IMR-90 (cell line): ENCODE measurements at regions not wholly inside any gene's neighbourhood (a gene's known extent, or its start where the extent isn't known, plus 50 kb on each side); places are given as distances from the start of the nearest gene placed in this dataset.

ENCODE experiments used
- BHLHE40 ChIP-seq: fragments of 150-350 bp; IDR thresholded peaks from 2 replicates; pipeline ENCODE4 v1.6.1; 2016; ENCODE audit warnings: mild to moderate bottlenecking, low read depth, low read length
- CEBPB ChIP-seq: IDR thresholded peaks from 2 replicates; pipeline ENCODE4 v1.6.1; 2012; ENCODE audit warnings: low read depth, low read length, improper control_type of control experiment
- CHD1 ChIP-seq: IDR thresholded peaks from 2 replicates; pipeline ENCODE4 v1.6.1; 2012; ENCODE audit warnings: low read depth, low read length, improper control_type of control experiment
- FOS ChIP-seq: fragments of 150-350 bp; IDR thresholded peaks from 2 replicates; pipeline ENCODE4 v1.6.1; 2016; ENCODE audit warnings: low read depth, low read length
- MAFK ChIP-seq: IDR thresholded peaks from 2 replicates; pipeline ENCODE4 v1.6.1; 2012; ENCODE audit warnings: low read depth, low read length, improper control_type of control experiment
- MXI1 ChIP-seq: IDR thresholded peaks from 2 replicates; pipeline ENCODE4 v1.6.1; 2012; ENCODE audit warnings: low read depth, mild to moderate bottlenecking, low read length, moderate library complexity, borderline replicate concordance
- NFE2L2 ChIP-seq: fragments of 150-350 bp; IDR thresholded peaks from 2 replicates; pipeline ENCODE4 v1.6.1; 2016; ENCODE audit warnings: low read depth, mild to moderate bottlenecking, low read length
- POLR2A ChIP-seq: IDR thresholded peaks from 2 replicates; pipeline ENCODE4 v1.6.1; 2012; ENCODE audit warnings: mild to moderate bottlenecking, low read depth, low read length
- RCOR1 ChIP-seq: IDR thresholded peaks from 2 replicates; pipeline ENCODE4 v1.6.1; 2012; ENCODE audit warnings: mild to moderate bottlenecking, low read length, improper control_type of control experiment; ENCODE audit not compliant: insufficient replicate concordance
- RFX5 ChIP-seq: IDR thresholded peaks from 2 replicates; pipeline ENCODE4 v1.8.0; 2012; ENCODE audit warnings: low read depth, mild to moderate bottlenecking, low read length, moderate library complexity
- SMC3 ChIP-seq: fragments of 150-350 bp; IDR thresholded peaks from 2 replicates; pipeline ENCODE4 v1.6.1; 2016; ENCODE audit warnings: low read depth, mild to moderate bottlenecking, antibody characterized with exemption, low read length, moderate library complexity
- TF ChIP-seq, protein P1 (sequence below): conservative IDR thresholded peaks from 2 replicates; pipeline ENCODE4 v1.5.1; 2012; ENCODE audit warnings: mild to moderate bottlenecking, low read depth, low read length, improper control_type of control experiment
- TF ChIP-seq, protein P2 (sequence below): fragments of 150-350 bp; IDR thresholded peaks from 2 replicates; pipeline ENCODE4 v1.6.1; 2017; ENCODE audit warnings: mild to moderate bottlenecking, antibody characterized with exemption, low read length, low read depth

DNA sequence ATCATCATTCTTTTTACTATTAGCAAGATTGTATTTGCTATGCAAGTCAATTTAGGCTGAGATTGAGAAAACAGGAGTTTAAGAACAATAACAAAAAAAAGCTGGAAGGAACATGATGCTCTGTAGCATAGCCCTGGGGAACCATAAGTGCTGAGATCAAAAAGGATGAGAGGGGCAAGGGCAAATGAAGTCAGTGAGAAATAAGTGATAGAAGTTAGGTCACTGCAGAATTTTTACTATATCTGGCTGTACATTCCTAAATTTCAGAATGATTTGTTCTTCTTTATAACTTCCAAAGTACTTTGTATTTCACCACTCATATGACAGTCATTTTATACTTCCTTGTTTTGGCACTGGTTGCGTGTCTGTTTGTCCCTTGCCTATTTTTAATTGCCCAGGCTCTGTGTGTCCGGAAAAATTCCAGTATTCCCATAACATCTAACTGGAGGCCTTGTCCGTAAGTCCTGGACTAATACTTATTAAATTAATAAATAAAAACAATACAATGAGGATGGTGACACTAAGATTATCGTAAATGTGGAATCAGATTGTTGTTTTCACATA, 444.7 kb downstream of the TENT5A start:
- TF ChIP-seq FOS (no peak), MAFK (no peak), SMC3 (no peak), POLR2A (no peak), BHLHE40 (no peak), RFX5 (no peak), MXI1 (no peak), NFE2L2 (no peak), RCOR1 (no peak), CHD1 (no peak), CEBPB (no peak)
- TF ChIP-seq, protein P1, sequence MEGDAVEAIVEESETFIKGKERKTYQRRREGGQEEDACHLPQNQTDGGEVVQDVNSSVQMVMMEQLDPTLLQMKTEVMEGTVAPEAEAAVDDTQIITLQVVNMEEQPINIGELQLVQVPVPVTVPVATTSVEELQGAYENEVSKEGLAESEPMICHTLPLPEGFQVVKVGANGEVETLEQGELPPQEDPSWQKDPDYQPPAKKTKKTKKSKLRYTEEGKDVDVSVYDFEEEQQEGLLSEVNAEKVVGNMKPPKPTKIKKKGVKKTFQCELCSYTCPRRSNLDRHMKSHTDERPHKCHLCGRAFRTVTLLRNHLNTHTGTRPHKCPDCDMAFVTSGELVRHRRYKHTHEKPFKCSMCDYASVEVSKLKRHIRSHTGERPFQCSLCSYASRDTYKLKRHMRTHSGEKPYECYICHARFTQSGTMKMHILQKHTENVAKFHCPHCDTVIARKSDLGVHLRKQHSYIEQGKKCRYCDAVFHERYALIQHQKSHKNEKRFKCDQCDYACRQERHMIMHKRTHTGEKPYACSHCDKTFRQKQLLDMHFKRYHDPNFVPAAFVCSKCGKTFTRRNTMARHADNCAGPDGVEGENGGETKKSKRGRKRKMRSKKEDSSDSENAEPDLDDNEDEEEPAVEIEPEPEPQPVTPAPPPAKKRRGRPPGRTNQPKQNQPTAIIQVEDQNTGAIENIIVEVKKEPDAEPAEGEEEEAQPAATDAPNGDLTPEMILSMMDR = no peak
- TF ChIP-seq, protein P2, sequence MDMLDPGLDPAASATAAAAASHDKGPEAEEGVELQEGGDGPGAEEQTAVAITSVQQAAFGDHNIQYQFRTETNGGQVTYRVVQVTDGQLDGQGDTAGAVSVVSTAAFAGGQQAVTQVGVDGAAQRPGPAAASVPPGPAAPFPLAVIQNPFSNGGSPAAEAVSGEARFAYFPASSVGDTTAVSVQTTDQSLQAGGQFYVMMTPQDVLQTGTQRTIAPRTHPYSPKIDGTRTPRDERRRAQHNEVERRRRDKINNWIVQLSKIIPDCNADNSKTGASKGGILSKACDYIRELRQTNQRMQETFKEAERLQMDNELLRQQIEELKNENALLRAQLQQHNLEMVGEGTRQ = no peak
